Epithelial cell of proximal tubule (primary cell): ENCODE measurements at regions not wholly inside any gene's neighbourhood (a gene's known extent, or its start where the extent isn't known, plus 50 kb on each side); places are given as distances from the start of the nearest gene placed in this dataset.
"Not testable (repeated sequence)": the region's sequence is repeated elsewhere in the genome, so short reads cannot be mapped to it uniquely, and the experiment has no call there.

Experiments used
- DNase-seq: peaks from one replicate; pipeline ENCODE4 v3.0.0-alpha.2; 2011; ENCODE audit warnings: low read depth
- H3K4me3 ChIP-seq: 2 replicates; pipeline ENCODE4 v1.5.1; 2011; ENCODE audit warnings: low read depth, mild to moderate bottlenecking, low read length
- TF ChIP-seq, protein P1 (sequence below): conservative IDR thresholded peaks from 2 replicates; pipeline ENCODE4 v1.5.1; 2012; ENCODE audit warnings: low read depth, mild to moderate bottlenecking, low read length

DNA sequence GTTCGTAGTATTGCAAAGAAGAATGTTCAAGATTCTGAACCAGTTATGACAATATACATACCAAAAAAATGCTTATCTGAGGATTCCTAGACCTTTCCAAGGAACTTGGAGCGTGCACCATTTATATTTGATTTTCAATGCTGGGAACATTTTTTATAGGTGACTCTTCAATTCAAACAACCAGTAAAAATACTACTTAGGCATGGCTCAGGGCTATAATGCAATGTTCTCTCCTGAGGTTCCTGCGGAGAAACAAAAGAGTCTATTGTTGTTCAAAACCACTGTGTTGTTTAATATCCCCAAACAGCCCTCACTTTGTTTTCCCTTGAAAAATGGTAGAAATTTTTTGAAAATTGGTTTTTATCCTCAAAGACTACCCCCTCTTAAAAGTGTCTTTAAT is 335.7 kb upstream of the IZUMO3 start:
- no peak for DNase-seq
- TF ChIP-seq, protein P1, sequence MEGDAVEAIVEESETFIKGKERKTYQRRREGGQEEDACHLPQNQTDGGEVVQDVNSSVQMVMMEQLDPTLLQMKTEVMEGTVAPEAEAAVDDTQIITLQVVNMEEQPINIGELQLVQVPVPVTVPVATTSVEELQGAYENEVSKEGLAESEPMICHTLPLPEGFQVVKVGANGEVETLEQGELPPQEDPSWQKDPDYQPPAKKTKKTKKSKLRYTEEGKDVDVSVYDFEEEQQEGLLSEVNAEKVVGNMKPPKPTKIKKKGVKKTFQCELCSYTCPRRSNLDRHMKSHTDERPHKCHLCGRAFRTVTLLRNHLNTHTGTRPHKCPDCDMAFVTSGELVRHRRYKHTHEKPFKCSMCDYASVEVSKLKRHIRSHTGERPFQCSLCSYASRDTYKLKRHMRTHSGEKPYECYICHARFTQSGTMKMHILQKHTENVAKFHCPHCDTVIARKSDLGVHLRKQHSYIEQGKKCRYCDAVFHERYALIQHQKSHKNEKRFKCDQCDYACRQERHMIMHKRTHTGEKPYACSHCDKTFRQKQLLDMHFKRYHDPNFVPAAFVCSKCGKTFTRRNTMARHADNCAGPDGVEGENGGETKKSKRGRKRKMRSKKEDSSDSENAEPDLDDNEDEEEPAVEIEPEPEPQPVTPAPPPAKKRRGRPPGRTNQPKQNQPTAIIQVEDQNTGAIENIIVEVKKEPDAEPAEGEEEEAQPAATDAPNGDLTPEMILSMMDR: no peak
- no peak overlapping the region for H3K4me3 ChIP-seq

DNA sequence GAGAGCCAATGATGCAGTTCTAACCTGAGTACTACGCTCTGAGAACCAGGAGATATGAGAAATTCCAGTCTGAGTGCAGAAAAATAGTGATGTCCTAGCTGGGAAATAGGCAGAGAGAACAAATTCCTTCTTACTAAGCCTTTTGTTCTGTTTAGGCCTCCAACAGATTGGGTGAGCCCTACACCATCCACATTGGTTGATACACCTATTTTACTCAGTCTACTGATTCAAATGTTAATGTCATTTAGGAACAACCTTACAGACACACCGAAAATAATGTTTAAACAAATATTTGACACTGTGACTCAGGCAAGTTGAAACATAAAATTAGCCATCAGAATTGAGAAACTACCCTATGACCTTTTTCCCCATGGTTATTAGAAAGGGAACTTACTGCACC is 333.9 kb upstream of the IZUMO3 start:
- TF ChIP-seq, protein P1: no peak
- H3K4me3 ChIP-seq: no peak overlapping the region
- DNase-seq: no peak

DNA sequence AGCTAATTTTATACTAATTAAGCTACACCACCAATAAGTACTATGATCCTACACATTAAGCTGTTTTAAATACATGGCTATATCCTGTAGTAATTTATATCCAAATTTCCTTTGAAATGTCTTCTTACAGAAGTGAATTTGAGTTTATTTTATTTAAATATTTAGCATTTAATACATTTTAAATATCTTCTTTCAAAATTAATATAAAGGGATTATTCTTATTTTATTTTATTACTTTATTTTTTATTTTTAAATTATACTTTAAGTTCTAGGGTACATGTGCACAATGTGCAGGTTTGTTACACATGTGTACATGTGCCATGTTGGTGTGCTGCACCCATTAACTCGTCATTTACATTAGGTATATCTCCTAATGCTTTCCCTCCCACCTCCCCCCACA is 310.9 kb upstream of the IZUMO3 start:
- DNase-seq: not testable (repeated sequence)

DNA sequence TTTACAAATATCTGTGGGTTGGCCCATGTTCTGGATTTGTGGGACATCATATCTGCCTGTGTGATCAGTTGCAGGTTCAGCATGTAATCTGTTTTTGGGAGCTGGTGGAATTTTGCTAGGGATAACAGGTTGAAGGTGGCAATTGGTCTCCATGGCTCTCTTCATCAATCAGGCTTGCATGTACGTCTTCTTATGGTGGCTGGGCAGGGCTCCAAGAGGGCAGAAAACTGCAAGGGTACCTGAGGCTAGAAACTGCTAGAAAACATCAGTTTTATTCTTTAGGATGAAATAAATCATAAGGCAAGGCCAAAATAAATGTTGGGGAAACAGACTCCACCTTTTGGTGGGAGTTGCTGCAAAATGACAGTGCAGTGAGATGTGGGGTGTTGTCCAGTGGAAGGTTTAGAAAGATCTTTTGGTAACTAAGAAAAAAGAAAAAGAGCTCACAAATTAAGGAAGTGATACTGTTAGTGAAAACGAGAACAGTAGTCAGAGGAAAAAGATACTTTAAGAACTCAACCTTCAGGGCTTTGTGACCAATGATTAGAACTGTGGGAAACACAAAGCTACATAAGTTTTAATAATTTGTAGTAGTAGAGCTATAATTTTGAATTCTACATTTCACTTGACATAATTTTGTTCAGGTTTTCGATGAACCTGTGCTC is 300.7 kb upstream of the IZUMO3 start:
- no peak overlapping the region for H3K4me3 ChIP-seq
- no peak for DNase-seq
- TF ChIP-seq, protein P1: no peak

More for the DNA sequence above, 310.9 kb upstream of the IZUMO3 start:
- not testable (repeated sequence) for H3K4me3 ChIP-seq

DNA sequence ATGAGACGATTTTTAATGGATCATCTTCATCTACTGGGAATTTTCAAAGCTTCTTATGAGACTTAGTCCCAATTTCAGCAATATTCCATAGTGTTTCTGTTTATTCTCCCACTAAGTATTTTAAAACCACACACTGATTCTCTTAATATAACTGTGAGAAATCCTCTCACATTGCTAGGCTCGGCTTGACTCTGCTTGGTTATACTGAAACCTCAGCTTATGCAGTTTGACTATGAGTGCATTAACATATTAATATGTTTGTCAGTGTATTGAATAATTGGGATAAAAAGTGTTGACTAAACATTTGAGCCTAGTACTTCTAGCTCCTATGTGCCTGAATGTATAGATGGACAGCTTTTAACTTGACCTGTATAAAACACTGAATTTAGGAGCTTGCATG is 298.5 kb upstream of the IZUMO3 start:
- TF ChIP-seq, protein P1: no peak
- H3K4me3 ChIP-seq: no peak overlapping the region

DNA sequence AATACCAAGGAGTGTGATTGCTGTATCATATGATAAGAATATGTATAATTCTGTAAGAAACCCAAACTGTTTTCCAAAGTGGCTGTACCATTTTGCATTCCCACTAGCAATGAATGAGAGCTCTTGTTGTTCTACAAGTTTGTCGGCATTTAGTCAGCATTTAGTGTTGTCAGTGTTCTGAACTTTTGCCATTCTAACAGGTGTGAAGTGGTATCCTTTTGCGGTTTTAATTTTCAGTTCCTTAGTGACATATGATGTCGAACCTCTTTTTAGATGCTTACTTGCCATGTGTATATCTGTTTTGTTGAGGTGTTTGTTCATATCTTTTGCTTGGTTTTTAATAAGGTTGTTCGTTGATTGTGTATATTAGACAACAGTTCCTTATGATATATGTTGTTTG is 296.3 kb upstream of the IZUMO3 start:
- TF ChIP-seq, protein P1: no peak
- H3K4me3 ChIP-seq: no peak overlapping the region
- DNase-seq: no peak

More for the DNA sequence above, 298.5 kb upstream of the IZUMO3 start:
- no peak for DNase-seq

DNA sequence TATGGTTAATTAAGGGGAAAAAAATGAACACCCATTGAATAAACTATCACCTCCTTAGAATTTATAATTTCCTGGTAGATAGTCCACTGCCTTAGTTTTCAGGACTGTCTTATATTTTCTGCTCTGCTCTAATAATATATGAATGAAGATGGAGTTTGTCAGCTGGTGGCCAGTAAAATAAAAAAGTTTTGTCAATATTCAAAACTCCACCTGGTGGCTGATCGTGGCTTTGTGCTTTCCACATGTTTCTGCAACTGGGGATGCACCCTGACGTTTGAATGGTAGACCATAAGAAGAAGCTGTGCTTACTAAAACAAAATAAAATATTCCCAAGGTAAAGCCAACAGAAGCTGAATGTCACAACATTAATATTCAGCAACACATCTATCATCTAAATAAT is 286.6 kb upstream of the IZUMO3 start:
- no peak overlapping the region for H3K4me3 ChIP-seq
- no peak for DNase-seq
- TF ChIP-seq, protein P1: peak; percentile 63
